Keratinocyte (primary cell): ENCODE measurements at regions not wholly inside any gene's neighbourhood (a gene's known extent, or its start where the extent isn't known, plus 50 kb on each side); places are given as distances from the start of the nearest gene placed in this dataset.

Experiments used
- DNase-seq: peaks from one replicate; pipeline ENCODE4 v3.0.0-alpha.2; 2011; ENCODE audit warnings: low read depth, missing footprints, low spot score
- FAIRE-seq: peaks from 2 replicates; lab custom pipeline; 2011; peaks lifted over from hg19 to GRCh38; lab: Jason Lieb, UNC
- H2AFZ ChIP-seq: 2 replicates; pipeline ENCODE4 v1.6.0; 2012; ENCODE audit warnings: low read length, control low read depth, inconsistent platforms; ENCODE audit not compliant: control insufficient read depth
- H3K27ac ChIP-seq: 2 replicates; pipeline ENCODE4 v1.5.1; 2011; ENCODE audit warnings: low read length; ENCODE audit not compliant: control insufficient read depth, insufficient read depth
- H3K27me3 ChIP-seq: 3 replicates; pipeline ENCODE4 v1.6.0; 2011; ENCODE audit warnings: low read length; ENCODE audit not compliant: control insufficient read depth, insufficient read depth; ENCODE audit errors: extremely low read depth
- H3K36me3 ChIP-seq, 2 experiments: 2 replicates in 1 of 2; 3 replicates in 1 of 2; pipeline ENCODE4 v1.5.1; 2011; ENCODE audit warnings: low read length in 2 of 2, mild to moderate bottlenecking in 1 of 2; ENCODE audit not compliant: control insufficient read depth in 2 of 2, insufficient read depth in 2 of 2; ENCODE audit errors: extremely low read depth in 1 of 2
- H3K4me1 ChIP-seq: 3 replicates; pipeline ENCODE4 v1.5.1; 2011; ENCODE audit warnings: low read length; ENCODE audit not compliant: control insufficient read depth, insufficient read depth; ENCODE audit errors: extremely low read depth
- H3K4me2 ChIP-seq: 3 replicates; pipeline ENCODE4 v1.6.0; 2011; ENCODE audit warnings: low read depth, low read length; ENCODE audit not compliant: control insufficient read depth, insufficient read depth; ENCODE audit errors: extremely low read depth
- H3K4me3 ChIP-seq, 3 experiments: fragments of 200-600 bp in 1 of 3; sonication (generic) in 1 of 3; 2 replicates in 2 of 3; 3 replicates in 1 of 3; pipeline ENCODE4 v1.5.1; 2011 to 2016; ENCODE audit warnings: low read length in 3 of 3, mild to moderate bottlenecking in 3 of 3, control low read depth in 2 of 3, inconsistent platforms in 1 of 3, low read depth in 1 of 3, mixed read lengths in 1 of 3, mixed run types in 1 of 3, moderate library complexity in 1 of 3; ENCODE audit not compliant: control insufficient read depth in 2 of 3, insufficient read depth in 2 of 3; ENCODE audit errors: extremely low read depth in 1 of 3
- H3K79me2 ChIP-seq: 2 replicates; pipeline ENCODE4 v1.6.0; 2012; ENCODE audit warnings: low read length; ENCODE audit not compliant: control insufficient read depth, insufficient read depth
- H3K9ac ChIP-seq: 3 replicates; pipeline ENCODE4 v1.6.0; 2011; ENCODE audit warnings: low read length; ENCODE audit not compliant: control insufficient read depth, insufficient read depth; ENCODE audit errors: extremely low read depth
- H3K9me1 ChIP-seq: 3 replicates; pipeline ENCODE4 v1.6.0; 2011; ENCODE audit warnings: low read length; ENCODE audit not compliant: control insufficient read depth, insufficient read depth; ENCODE audit errors: extremely low read depth
- H3K9me3 ChIP-seq: 2 replicates; pipeline ENCODE4 v1.5.1; 2012; ENCODE audit warnings: low read depth, low read length; ENCODE audit not compliant: control insufficient read depth
- H4K20me1 ChIP-seq: 3 replicates; pipeline ENCODE4 v1.6.0; 2011; ENCODE audit warnings: low read length; ENCODE audit not compliant: control insufficient read depth, insufficient read depth; ENCODE audit errors: extremely low read depth
- CTCF ChIP-seq, 3 experiments: IDR thresholded peaks in 1 of 3; conservative IDR thresholded peaks in 1 of 3; optimal IDR thresholded peaks in 1 of 3; 2 replicates in 2 of 3; 3 replicates in 1 of 3; pipeline versions ENCODE3 to v1.5.1; 2011; ENCODE audit warnings: low read length in 3 of 3, mild to moderate bottlenecking in 3 of 3, moderate library complexity in 2 of 3, control low read depth in 1 of 3, inconsistent platforms in 1 of 3; ENCODE audit not compliant: insufficient read depth in 2 of 3; ENCODE audit errors: extremely low read depth in 1 of 3
- EZH2 ChIP-seq: IDR thresholded peaks from one replicate; pipeline ENCODE4 v1.6.1; 2012; ENCODE audit warnings: inconsistent platforms, mild to moderate bottlenecking, low read length, moderate library complexity
- dilution Hi-C: fragments of 300-500 bp; cut with MboI; formaldehyde crosslinking; loops from one replicate; pipeline ENCODE4 v1.7.0; 2020; ENCODE audit warnings: low sequenced_read_pairs; ENCODE audit not compliant: extremely low pct_ligation_motif_present

- DNase-seq = no peak
- H3K9me1 ChIP-seq = no peaks in the 10 kb centered on the region
- no peak overlapping the region for H2AFZ ChIP-seq
- H3K9me3 ChIP-seq = no peaks in the 10 kb centered on the region
- dilution Hi-C loops = no loop called here
- H3K4me3 ChIP-seq = no peak overlapping the region
- H3K27me3 ChIP-seq = no peaks in the 10 kb centered on the region
- no peak for TF ChIP-seq EZH2
- no peak for TF ChIP-seq CTCF (optimal IDR thresholded peaks at IDR 0.05 in 1 of 3, IDR thresholded peaks at IDR 0.05 in 1 of 3, conservative IDR thresholded peaks at IDR 0.05 in 1 of 3; ENCODE audit: extremely low read depth in 1 of 3, insufficient read depth in 2 of 3, low read length in 3 of 3)
- no peaks in the 10 kb centered on the region for H3K36me3 ChIP-seq
- no peaks in the 10 kb centered on the region for H3K79me2 ChIP-seq
- no peak overlapping the region for H3K27ac ChIP-seq
- H3K4me1 ChIP-seq = no peaks in the 10 kb centered on the region
- H4K20me1 ChIP-seq = no peaks in the 10 kb centered on the region
- H3K9ac ChIP-seq = no peak overlapping the region
- no peak for FAIRE-seq
- no peak overlapping the region for H3K4me2 ChIP-seq
Measured at GRCh38 chr18:39211461-39211860, 1645.9 kb upstream of the CELF4 start.

GRCh38 chr18:39209173-39209572, 1643.6 kb upstream of the CELF4 start:
- dilution Hi-C loops = no loop called here
- no peak overlapping the region for H3K27ac ChIP-seq
- no peaks in the 10 kb centered on the region for H4K20me1 ChIP-seq
- no peaks in the 10 kb centered on the region for H3K27me3 ChIP-seq
- no peak overlapping the region for H3K9ac ChIP-seq
- DNase-seq (no peak), FAIRE-seq (no peak)
- TF ChIP-seq CTCF (optimal IDR thresholded peaks at IDR 0.05 in 1 of 3, IDR thresholded peaks at IDR 0.05 in 1 of 3, conservative IDR thresholded peaks at IDR 0.05 in 1 of 3; ENCODE audit: extremely low read depth in 1 of 3, insufficient read depth in 2 of 3, low read length in 3 of 3) = no peak
- no peak for TF ChIP-seq EZH2
- H2AFZ ChIP-seq = no peak overlapping the region
- no peaks in the 10 kb centered on the region for H3K9me1 ChIP-seq
- no peaks in the 10 kb centered on the region for H3K9me3 ChIP-seq
- H3K79me2 ChIP-seq = no peaks in the 10 kb centered on the region
- no peaks in the 10 kb centered on the region for H3K4me1 ChIP-seq
- H3K4me3 ChIP-seq = no peak overlapping the region
- no peak overlapping the region for H3K4me2 ChIP-seq
- H3K36me3 ChIP-seq = no peaks in the 10 kb centered on the region
